ENCODE measurements at regions not wholly inside any gene's neighbourhood (a gene's known extent, or its start where the extent isn't known, plus 50 kb on each side); places are given as distances from the start of the nearest gene placed in this dataset. TPM values are rescaled to one million over a fixed set of nuclear protein-coding genes. Genes with fewer than 3 reads are reported as not detected.

Small RNAs in the stretch of these regions (small RNA-seq; reads per million reads assigned to genes)
- gene RF00157 (not detected), gene RNA5SP349 (not detected), gene RNU6-654P (not detected)

All from neural progenitor cell (in vitro differentiated cells).